ENCODE measurements at regions not wholly inside any gene's neighbourhood (a gene's known extent, or its start where the extent isn't known, plus 50 kb on each side); places are given as distances from the start of the nearest gene placed in this dataset.

GRCh38 chr18:11310476-11311086 is 161.2 kb upstream of the PIEZO2 start:
- peak in 1 of 2 experiments; percentile 66 for DNase-seq

GRCh38 chr18:11309172-11309571 is 159.8 kb upstream of the PIEZO2 start:
- DNase-seq: peak; percentile 13 to 50

- DNase-seq: no peak
Observed at GRCh38 chr18:11308499-11308898, 159.1 kb upstream of the PIEZO2 start.

GRCh38 chr18:11307716-11308115 is 158.3 kb upstream of the PIEZO2 start:
- no peak for DNase-seq

- no peak for DNase-seq
Observed at GRCh38 chr18:11305507-11305906, 156.1 kb upstream of the PIEZO2 start.

GRCh38 chr18:11304928-11305327 is 155.6 kb upstream of the PIEZO2 start:
- DNase-seq: no peak

GRCh38 chr18:11296946-11297345 is 147.6 kb upstream of the PIEZO2 start:
- no peak for DNase-seq

GRCh38 chr18:11293794-11294193 is 144.4 kb upstream of the PIEZO2 start:
- no peak for DNase-seq

- no peak for DNase-seq
Observed at GRCh38 chr18:11290786-11291185, 141.4 kb upstream of the PIEZO2 start.

- no peak for DNase-seq
Observed at GRCh38 chr18:11289248-11289647, 139.9 kb upstream of the PIEZO2 start.

GRCh38 chr18:11288401-11288800 is 139.0 kb upstream of the PIEZO2 start:
- no peak for DNase-seq

GRCh38 chr18:11286431-11286830 is 137.1 kb upstream of the PIEZO2 start:
- no peak for DNase-seq

- no peak for DNase-seq
Observed at GRCh38 chr18:11284811-11285210, 135.4 kb upstream of the PIEZO2 start.

- DNase-seq: no peak
Observed at GRCh38 chr18:11284349-11284748, 135.0 kb upstream of the PIEZO2 start.

GRCh38 chr18:11283479-11284161 is 134.3 kb upstream of the PIEZO2 start:
- no peak for DNase-seq

- DNase-seq: no peak
Observed at GRCh38 chr18:11279461-11279860, 130.1 kb upstream of the PIEZO2 start.

- no peak for DNase-seq
Observed at GRCh38 chr18:11276678-11277077, 127.3 kb upstream of the PIEZO2 start.

- no peak for DNase-seq
Observed at GRCh38 chr18:11274144-11274794, 124.9 kb upstream of the PIEZO2 start.

GRCh38 chr18:11272516-11272915 is 123.1 kb upstream of the PIEZO2 start:
- DNase-seq: no peak

- DNase-seq: no peak
Observed at GRCh38 chr18:11271954-11272353, 122.6 kb upstream of the PIEZO2 start.

GRCh38 chr18:11269257-11269656 is 119.9 kb upstream of the PIEZO2 start:
- no peak for DNase-seq

GRCh38 chr18:11268741-11269233 is 119.4 kb upstream of the PIEZO2 start:
- no peak for DNase-seq

- no peak for DNase-seq
Observed at GRCh38 chr18:11268153-11268552, 118.8 kb upstream of the PIEZO2 start.

Data from NCI-H524 (cell line).